GM12891 (cell line): ENCODE measurements at regions not wholly inside any gene's neighbourhood (a gene's known extent, or its start where the extent isn't known, plus 50 kb on each side); places are given as distances from the start of the nearest gene placed in this dataset.
"Not testable (repeated sequence)": the region's sequence is repeated elsewhere in the genome, so short reads cannot be mapped to it uniquely, and the experiment has no call there.

Experiments
- DNase-seq: peaks from one replicate; pipeline ENCODE4 v3.0.0; 2011; ENCODE audit warnings: low spot score; ENCODE audit not compliant: insufficient read length
- FAIRE-seq: peaks from 2 replicates; lab custom pipeline; 2011; peaks lifted over from hg19 to GRCh38; lab: Jason Lieb, UNC
- PAX5 ChIP-seq: IDR thresholded peaks from 2 replicates; pipeline ENCODE4 v1.6.1; 2011; ENCODE audit warnings: low read length, moderate library complexity, mild to moderate bottlenecking; ENCODE audit not compliant: insufficient read depth, severe bottlenecking
- POLR2A ChIP-seq: IDR thresholded peaks from 2 replicates; pipeline ENCODE4 v1.6.1; 2011; ENCODE audit warnings: low read depth, low read length, control low read depth
- POLR2AphosphoS5 ChIP-seq: IDR thresholded peaks from 2 replicates; pipeline ENCODE4 v1.6.1; 2011; ENCODE audit warnings: low read depth, low read length, control low read depth
- POU2F2 ChIP-seq: IDR thresholded peaks from 2 replicates; pipeline ENCODE4 v1.6.1; 2011; ENCODE audit warnings: low read depth, mild to moderate bottlenecking, control low read depth, low read length, moderate library complexity
- SPI1 ChIP-seq: IDR thresholded peaks from 2 replicates; pipeline ENCODE4 v1.6.1; 2011; ENCODE audit warnings: low read depth, low read length, control low read depth
- TAF1 ChIP-seq: IDR thresholded peaks from 2 replicates; pipeline ENCODE4 v1.6.1; 2011; ENCODE audit warnings: low read depth, low read length, control low read depth

- DNase-seq: no peak
- TF ChIP-seq PAX5: no peak
- TF ChIP-seq POLR2A: peak; percentile 74; the same call in 1 of the 2 replicates
- TF ChIP-seq POU2F2: peak; percentile 13; the same call in 1 of the 2 replicates
- TF ChIP-seq POLR2AphosphoS5: peak; percentile 74
- peak; percentile 83 for FAIRE-seq
Observed at GRCh38 chr6:113684382-113684901, 172.7 kb upstream of the MARCKS start.

GRCh38 chr6:113686049-113686448 is 171.1 kb upstream of the MARCKS start:
- TF ChIP-seq TAF1: no peak
- TF ChIP-seq SPI1: no peak
- TF ChIP-seq POU2F2: no peak
- no peak for TF ChIP-seq POLR2A
- TF ChIP-seq POLR2AphosphoS5: no peak
- TF ChIP-seq PAX5: no peak
- FAIRE-seq: no peak
- DNase-seq: no peak

GRCh38 chr6:113689620-113690019 is 167.5 kb upstream of the MARCKS start:
- not testable (repeated sequence) for FAIRE-seq, DNase-seq

- TF ChIP-seq POU2F2 (no peak), POLR2A (no peak), PAX5 (no peak), POLR2AphosphoS5 (no peak), SPI1 (no peak), TAF1 (no peak)
- DNase-seq (no peak), FAIRE-seq (no peak)
Observed at GRCh38 chr6:113690281-113691259, 166.6 kb upstream of the MARCKS start.

GRCh38 chr6:113691260-113691656 is 165.9 kb upstream of the MARCKS start:
- no peak for DNase-seq
- no peak for TF ChIP-seq POLR2A
- TF ChIP-seq TAF1: no peak
- no peak for TF ChIP-seq POU2F2
- no peak for TF ChIP-seq POLR2AphosphoS5
- TF ChIP-seq SPI1: no peak
- TF ChIP-seq PAX5: no peak
- FAIRE-seq: no peak

- FAIRE-seq (no peak), DNase-seq (no peak)
- TF ChIP-seq POLR2A (no peak), SPI1 (no peak), POU2F2 (no peak), PAX5 (no peak), TAF1 (no peak), POLR2AphosphoS5 (no peak)
Observed at GRCh38 chr6:113693851-113694250, 163.3 kb upstream of the MARCKS start.

GRCh38 chr6:113694278-113695077 is 162.7 kb upstream of the MARCKS start:
- no peak for DNase-seq
- TF ChIP-seq POLR2AphosphoS5 (no peak), TAF1 (no peak), PAX5 (no peak), POU2F2 (no peak), SPI1 (no peak), POLR2A (no peak)
- no peak for FAIRE-seq

- FAIRE-seq (no peak), DNase-seq (no peak)
- TF ChIP-seq SPI1: no peak
- TF ChIP-seq PAX5: no peak
- no peak for TF ChIP-seq TAF1
- TF ChIP-seq POU2F2: no peak
- TF ChIP-seq POLR2AphosphoS5: no peak
- TF ChIP-seq POLR2A: no peak
Observed at GRCh38 chr6:113695516-113695915, 161.6 kb upstream of the MARCKS start.

GRCh38 chr6:113696960-113697359 is 160.2 kb upstream of the MARCKS start:
- FAIRE-seq: no peak
- DNase-seq: no peak

More at GRCh38 chr6:113696960-113697359, 160.2 kb upstream of the MARCKS start:
- TF ChIP-seq POLR2A (no peak), SPI1 (peak; percentile 70)
